Suprapubic skin (tissue), 3 donors: ENCODE measurements at regions not wholly inside any gene's neighbourhood (a gene's known extent, or its start where the extent isn't known, plus 50 kb on each side); places are given as distances from the start of the nearest gene placed in this dataset.

Source experiments
- POLR2A ChIP-seq, 2 donors: fragments of 450-650 bp; IDR thresholded peaks; one replicate each; pipeline ENCODE4 v1.6.1; 2017; ENCODE audit warnings: antibody characterized with exemption in 2 of 2, mild to moderate bottlenecking in 2 of 2, moderate library complexity in 2 of 2
- TF ChIP-seq, protein P1 (sequence below), 2 donors: fragments of 200-600 bp in 1 of 2; fragments of 450-650 bp in 1 of 2; sonication (generic) in 1 of 2; IDR thresholded peaks; one replicate each; pipeline ENCODE4 v1.5.1; 2016 to 2019; ENCODE audit warnings: antibody characterized with exemption in 2 of 2, mild to moderate bottlenecking in 1 of 2, moderate library complexity in 1 of 2

DNA sequence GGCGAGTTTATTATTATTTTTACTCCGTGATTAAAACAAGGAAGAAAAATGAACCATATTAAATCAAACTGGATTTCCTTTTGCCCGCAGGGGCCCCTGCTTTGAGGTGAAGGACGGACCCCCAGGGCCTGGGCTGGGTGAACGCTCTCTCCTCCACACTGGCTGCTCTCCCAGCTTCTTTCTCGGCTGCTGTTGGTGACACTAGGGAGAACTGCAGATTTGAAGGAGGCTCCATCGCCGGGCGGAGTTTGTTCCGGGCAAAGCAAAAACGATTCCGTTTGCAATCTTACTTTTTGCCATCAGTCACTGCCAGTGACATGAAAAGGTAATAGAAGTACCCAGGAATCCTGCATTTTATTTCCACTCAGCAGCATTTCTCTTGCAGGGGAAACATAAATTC is 221.6 kb upstream of the SDK2 start:
- TF ChIP-seq, protein P1, sequence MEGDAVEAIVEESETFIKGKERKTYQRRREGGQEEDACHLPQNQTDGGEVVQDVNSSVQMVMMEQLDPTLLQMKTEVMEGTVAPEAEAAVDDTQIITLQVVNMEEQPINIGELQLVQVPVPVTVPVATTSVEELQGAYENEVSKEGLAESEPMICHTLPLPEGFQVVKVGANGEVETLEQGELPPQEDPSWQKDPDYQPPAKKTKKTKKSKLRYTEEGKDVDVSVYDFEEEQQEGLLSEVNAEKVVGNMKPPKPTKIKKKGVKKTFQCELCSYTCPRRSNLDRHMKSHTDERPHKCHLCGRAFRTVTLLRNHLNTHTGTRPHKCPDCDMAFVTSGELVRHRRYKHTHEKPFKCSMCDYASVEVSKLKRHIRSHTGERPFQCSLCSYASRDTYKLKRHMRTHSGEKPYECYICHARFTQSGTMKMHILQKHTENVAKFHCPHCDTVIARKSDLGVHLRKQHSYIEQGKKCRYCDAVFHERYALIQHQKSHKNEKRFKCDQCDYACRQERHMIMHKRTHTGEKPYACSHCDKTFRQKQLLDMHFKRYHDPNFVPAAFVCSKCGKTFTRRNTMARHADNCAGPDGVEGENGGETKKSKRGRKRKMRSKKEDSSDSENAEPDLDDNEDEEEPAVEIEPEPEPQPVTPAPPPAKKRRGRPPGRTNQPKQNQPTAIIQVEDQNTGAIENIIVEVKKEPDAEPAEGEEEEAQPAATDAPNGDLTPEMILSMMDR (IDR thresholded peaks at IDR 0.05): no peak
- TF ChIP-seq POLR2A (IDR thresholded peaks at IDR 0.05): no peak
